ENCODE measurements at regions not wholly inside any gene's neighbourhood (a gene's known extent, or its start where the extent isn't known, plus 50 kb on each side); places are given as distances from the start of the nearest gene placed in this dataset.
A peak's percentile ranks its signal among the peaks of the same experiment; 100 is the strongest.

GRCh38 chr9:13608451-13608850 is 329.0 kb upstream of the MPDZ start:
- Histone ChIP-seq H3K4me3 (replicated peaks in 1 of 3) (no peak overlapping the region), H3K27me3 (no peaks in the 10 kb centered on the region), H3K9me3 (no peaks in the 10 kb centered on the region), H3K36me3 (no peaks in the 10 kb centered on the region), H3K4me1 (peaks cover 9 to 25% of the 10 kb centered on the region in 2 donors), H3K27ac (peak overlapping the region in 1 of 3 donors; percentile 39)
- TF ChIP-seq POLR2A (IDR thresholded peaks at IDR 0.05) = no peak
- DNase-seq = no peak
- intact Hi-C loops (cut with DNase I) = no loop called here
- WGBS, 2 donors = 40 to 47% methylated on average over 6 of the region's 6 CpGs

- Histone ChIP-seq H3K4me3 (replicated peaks in 1 of 3) (no peak overlapping the region), H3K27me3 (no peaks in the 10 kb centered on the region), H3K36me3 (no peaks in the 10 kb centered on the region), H3K4me1 (peaks cover 9 to 25% of the 10 kb centered on the region in 2 donors), H3K27ac (peak overlapping the region in 2 of 3 donors; percentile 12 to 44), H3K9me3 (no peaks in the 10 kb centered on the region)
- no peak for DNase-seq
- 27 to 28% methylated on average over 6 of the region's 6 CpGs for WGBS, 2 donors
- TF ChIP-seq, protein P1, sequence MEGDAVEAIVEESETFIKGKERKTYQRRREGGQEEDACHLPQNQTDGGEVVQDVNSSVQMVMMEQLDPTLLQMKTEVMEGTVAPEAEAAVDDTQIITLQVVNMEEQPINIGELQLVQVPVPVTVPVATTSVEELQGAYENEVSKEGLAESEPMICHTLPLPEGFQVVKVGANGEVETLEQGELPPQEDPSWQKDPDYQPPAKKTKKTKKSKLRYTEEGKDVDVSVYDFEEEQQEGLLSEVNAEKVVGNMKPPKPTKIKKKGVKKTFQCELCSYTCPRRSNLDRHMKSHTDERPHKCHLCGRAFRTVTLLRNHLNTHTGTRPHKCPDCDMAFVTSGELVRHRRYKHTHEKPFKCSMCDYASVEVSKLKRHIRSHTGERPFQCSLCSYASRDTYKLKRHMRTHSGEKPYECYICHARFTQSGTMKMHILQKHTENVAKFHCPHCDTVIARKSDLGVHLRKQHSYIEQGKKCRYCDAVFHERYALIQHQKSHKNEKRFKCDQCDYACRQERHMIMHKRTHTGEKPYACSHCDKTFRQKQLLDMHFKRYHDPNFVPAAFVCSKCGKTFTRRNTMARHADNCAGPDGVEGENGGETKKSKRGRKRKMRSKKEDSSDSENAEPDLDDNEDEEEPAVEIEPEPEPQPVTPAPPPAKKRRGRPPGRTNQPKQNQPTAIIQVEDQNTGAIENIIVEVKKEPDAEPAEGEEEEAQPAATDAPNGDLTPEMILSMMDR (IDR thresholded peaks at IDR 0.05) = no peak
- no peak for TF ChIP-seq POLR2A (IDR thresholded peaks at IDR 0.05)
- intact Hi-C loops (cut with DNase I) = no loop called here
Measured at GRCh38 chr9:13607481-13608441, 328.3 kb upstream of the MPDZ start.

DNA sequence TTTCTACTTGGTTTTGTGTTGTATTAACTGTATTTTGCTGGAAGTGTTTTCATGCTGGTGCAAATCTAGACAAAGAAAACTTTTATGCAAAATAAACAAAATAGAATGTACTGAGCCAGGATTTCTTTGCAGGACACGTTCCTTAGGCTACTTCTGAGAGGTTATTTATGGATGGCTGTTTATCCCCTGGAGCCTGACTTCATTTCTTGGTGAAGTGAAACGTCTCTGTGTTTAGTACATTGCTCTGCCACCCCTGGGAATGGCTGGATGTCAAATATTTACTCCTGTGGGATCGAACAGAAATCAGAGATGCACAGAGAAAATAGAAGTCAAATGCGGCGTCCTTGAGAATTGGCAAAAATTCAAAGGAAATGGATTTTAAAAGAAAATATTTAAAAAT is 327.1 kb upstream of the MPDZ start:
- H3K27ac ChIP-seq = peak overlapping the region in 2 of 3 donors; percentile 31 to 44
- WGBS, 2 donors = 19 to 20% methylated on average over 5 of the region's 5 CpGs

DNA sequence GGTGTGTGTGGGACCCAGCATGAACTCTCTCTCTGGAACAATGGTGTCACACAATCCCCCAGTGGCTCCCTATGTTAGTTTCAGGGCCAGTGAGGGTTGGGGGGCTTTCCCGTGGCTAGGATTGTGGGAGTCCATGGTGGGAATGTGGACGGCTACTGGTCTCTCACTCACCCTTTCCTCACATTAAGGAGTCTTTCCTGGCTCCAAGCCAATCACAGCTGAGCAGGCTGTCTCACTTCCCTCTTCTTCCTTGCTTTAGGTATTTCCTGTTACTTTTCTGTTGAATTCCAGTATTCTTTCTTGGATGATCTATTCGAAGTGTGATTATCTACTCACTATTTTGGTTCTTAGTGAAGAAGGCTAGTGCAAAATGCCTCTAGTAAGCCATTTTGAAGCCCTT is 324.4 kb upstream of the MPDZ start:
- no peak overlapping the region for H3K4me3 ChIP-seq (replicated peaks in 1 of 3)
- WGBS, 2 donors = 68 to 69% methylated on average over 3 of the region's 3 CpGs
- no peaks in the 10 kb centered on the region for H3K9me3 ChIP-seq
- no peaks in the 10 kb centered on the region for H3K36me3 ChIP-seq
- DNase-seq = no peak
- no peaks in the 10 kb centered on the region for H3K27me3 ChIP-seq
- H3K4me1 ChIP-seq = peaks cover 9 to 25% of the 10 kb centered on the region in 2 donors
- TF ChIP-seq POLR2A (IDR thresholded peaks at IDR 0.05) = no peak
- TF ChIP-seq, protein P1 (IDR thresholded peaks at IDR 0.05) = no peak
- intact Hi-C loops (cut with DNase I) = no loop called here
- no peak overlapping the region for H3K27ac ChIP-seq

More for the DNA sequence above, 327.1 kb upstream of the MPDZ start:
- peaks cover 9 to 25% of the 10 kb centered on the region in 2 donors for H3K4me1 ChIP-seq
- no peaks in the 10 kb centered on the region for H3K9me3 ChIP-seq
- H3K36me3 ChIP-seq = no peaks in the 10 kb centered on the region
- DNase-seq = no peak
- intact Hi-C loops (cut with DNase I) = no loop called here
- no peaks in the 10 kb centered on the region for H3K27me3 ChIP-seq
- H3K4me3 ChIP-seq (replicated peaks in 1 of 3) = no peak overlapping the region
- TF ChIP-seq POLR2A (IDR thresholded peaks at IDR 0.05) = no peak
- TF ChIP-seq, protein P1 (IDR thresholded peaks at IDR 0.05) = no peak

DNA sequence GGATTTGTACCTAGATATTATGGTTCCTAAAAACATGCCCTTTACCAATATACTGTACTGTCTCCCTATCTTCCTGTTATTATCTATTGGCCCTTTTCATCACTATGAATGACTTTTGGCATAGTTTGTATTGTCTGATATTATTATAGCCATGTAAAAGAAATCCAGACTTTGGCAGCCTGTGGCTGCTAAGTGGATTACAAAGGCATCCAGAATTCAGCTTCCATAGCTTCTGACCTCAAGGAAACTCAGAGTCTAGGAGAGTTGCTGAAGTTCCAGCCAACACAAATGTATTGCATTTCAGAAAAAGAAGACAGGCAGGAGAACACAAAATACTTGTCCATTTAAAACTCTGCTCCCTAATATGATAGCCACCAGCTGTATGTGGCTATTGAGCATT is 319.2 kb upstream of the MPDZ start:
- Histone ChIP-seq H3K4me3 (replicated peaks in 1 of 3) (no peak overlapping the region), H3K4me1 (no peaks in the 10 kb centered on the region), H3K36me3 (no peaks in the 10 kb centered on the region), H3K9me3 (no peaks in the 10 kb centered on the region), H3K27ac (no peak overlapping the region), H3K27me3 (no peaks in the 10 kb centered on the region)
- intact Hi-C loops (cut with DNase I) = no loop called here
- TF ChIP-seq, protein P1 (IDR thresholded peaks at IDR 0.05) = no peak
- no peak for TF ChIP-seq POLR2A (IDR thresholded peaks at IDR 0.05)
- DNase-seq = no peak

All from thyroid gland (tissue), 4 donors.